OCI-LY3 (cell line): ENCODE measurements at regions not wholly inside any gene's neighbourhood (a gene's known extent, or its start where the extent isn't known, plus 50 kb on each side); places are given as distances from the start of the nearest gene placed in this dataset.

ENCODE experiments used
- H2AFZ ChIP-seq: fragments of 200-600, 300-600 bp; shearing (Covaris generic); 2 replicates; pipeline ENCODE4 v1.6.0; 2014; ENCODE audit warnings: antibody characterized with exemption, low read depth, low read length
- H3K27ac ChIP-seq: fragments of 200-600, 300-600 bp; sonication (generic); 2 replicates; pipeline ENCODE4 v1.5.1; 2014; ENCODE audit warnings: mild to moderate bottlenecking, low read length, moderate library complexity, mixed read lengths
- H3K27me3 ChIP-seq: fragments of 200-600, 300-600 bp; sonication (generic); 2 replicates; pipeline ENCODE4 v1.6.1; 2014; ENCODE audit warnings: low read depth, low read length, mixed read lengths
- H3K36me3 ChIP-seq: fragments of 200-600, 300-600 bp; sonication (generic); replicated peaks from 2 replicates; pipeline ENCODE3; 2014; ENCODE audit warnings: low read depth, low read length, mixed read lengths
- H3K4me1 ChIP-seq: fragments of 300-600, 200-600 bp; sonication (generic); 2 replicates; pipeline ENCODE4 v1.6.1; 2014; ENCODE audit warnings: low read length, mixed read lengths
- H3K4me2 ChIP-seq: fragments of 200-600, 300-600 bp; sonication (generic); 2 replicates; pipeline ENCODE4 v1.6.1; 2014; ENCODE audit warnings: low read length, mixed read lengths
- H3K4me3 ChIP-seq: fragments of 300-600, 200-600 bp; sonication (generic); 2 replicates; pipeline ENCODE4 v1.5.1; 2014; ENCODE audit warnings: antibody characterized with exemption, mild to moderate bottlenecking, low read length, moderate library complexity
- H3K79me2 ChIP-seq: fragments of 300-600, 200-600 bp; shearing (Covaris generic); 2 replicates; pipeline ENCODE4 v1.6.1; 2014; ENCODE audit warnings: mild to moderate bottlenecking, low read length, mixed read lengths
- H3K9ac ChIP-seq: fragments of 300-600, 200-600 bp; shearing (Covaris generic); 2 replicates; pipeline ENCODE4 v1.6.0; 2014; ENCODE audit warnings: mild to moderate bottlenecking, low read length, moderate library complexity
- H3K9me3 ChIP-seq: fragments of 200-600, 300-600 bp; shearing (Covaris generic); 2 replicates; pipeline ENCODE4 v1.6.1; 2014; ENCODE audit warnings: low read length, mixed read lengths; ENCODE audit not compliant: insufficient read depth
- H4K20me1 ChIP-seq: fragments of 200-600, 300-600 bp; sonication (generic); 2 replicates; pipeline ENCODE4 v1.6.1; 2016; ENCODE audit warnings: low read length, mixed read lengths; ENCODE audit not compliant: insufficient read depth
- EZH2phosphoT487 ChIP-seq: fragments of 200-600 bp; shearing (Covaris generic); IDR thresholded peaks from 2 replicates; pipeline ENCODE4 v1.6.1; 2018; ENCODE audit warnings: antibody characterized with exemption, mixed run types, low read depth
- TF ChIP-seq, protein P1 (sequence below): fragments of 200-600, 300-600 bp; sonication (generic); IDR thresholded peaks from 2 replicates; pipeline ENCODE4 v1.5.1; 2014; ENCODE audit warnings: antibody characterized with exemption, low read length, low read depth

DNA sequence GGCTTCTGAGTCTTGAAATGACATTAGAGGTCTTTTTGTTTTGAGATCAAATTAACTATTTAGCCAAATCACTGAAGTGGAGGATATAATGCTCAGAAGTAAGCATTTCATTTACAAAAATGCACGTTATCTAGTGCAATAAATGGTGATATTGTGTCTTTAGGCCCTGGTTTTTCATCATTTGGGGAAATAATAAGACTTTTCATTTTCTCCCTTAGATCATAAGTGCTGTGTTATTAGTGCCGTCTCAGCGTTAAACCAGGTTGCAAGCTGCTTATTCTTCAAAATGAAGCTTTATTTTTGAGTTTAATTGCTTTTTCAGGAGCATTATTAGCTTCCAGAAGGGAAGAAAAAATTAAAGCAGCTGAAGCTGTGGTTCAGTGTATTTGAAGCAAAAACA lies 1416.8 kb upstream of the GOT2 start:
- Histone ChIP-seq H4K20me1 (no peaks in the 10 kb centered on the region), H3K4me1 (no peaks in the 10 kb centered on the region), H3K36me3 (no peaks in the 10 kb centered on the region), H3K27me3 (no peaks in the 10 kb centered on the region), H3K4me2 (no peak overlapping the region), H3K27ac (no peak overlapping the region), H3K9ac (no peak overlapping the region), H3K79me2 (no peaks in the 10 kb centered on the region), H2AFZ (no peak overlapping the region), H3K4me3 (no peak overlapping the region), H3K9me3 (no peaks in the 10 kb centered on the region)
- TF ChIP-seq, protein P1, sequence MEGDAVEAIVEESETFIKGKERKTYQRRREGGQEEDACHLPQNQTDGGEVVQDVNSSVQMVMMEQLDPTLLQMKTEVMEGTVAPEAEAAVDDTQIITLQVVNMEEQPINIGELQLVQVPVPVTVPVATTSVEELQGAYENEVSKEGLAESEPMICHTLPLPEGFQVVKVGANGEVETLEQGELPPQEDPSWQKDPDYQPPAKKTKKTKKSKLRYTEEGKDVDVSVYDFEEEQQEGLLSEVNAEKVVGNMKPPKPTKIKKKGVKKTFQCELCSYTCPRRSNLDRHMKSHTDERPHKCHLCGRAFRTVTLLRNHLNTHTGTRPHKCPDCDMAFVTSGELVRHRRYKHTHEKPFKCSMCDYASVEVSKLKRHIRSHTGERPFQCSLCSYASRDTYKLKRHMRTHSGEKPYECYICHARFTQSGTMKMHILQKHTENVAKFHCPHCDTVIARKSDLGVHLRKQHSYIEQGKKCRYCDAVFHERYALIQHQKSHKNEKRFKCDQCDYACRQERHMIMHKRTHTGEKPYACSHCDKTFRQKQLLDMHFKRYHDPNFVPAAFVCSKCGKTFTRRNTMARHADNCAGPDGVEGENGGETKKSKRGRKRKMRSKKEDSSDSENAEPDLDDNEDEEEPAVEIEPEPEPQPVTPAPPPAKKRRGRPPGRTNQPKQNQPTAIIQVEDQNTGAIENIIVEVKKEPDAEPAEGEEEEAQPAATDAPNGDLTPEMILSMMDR: no peak
- TF ChIP-seq EZH2phosphoT487: no peak

DNA sequence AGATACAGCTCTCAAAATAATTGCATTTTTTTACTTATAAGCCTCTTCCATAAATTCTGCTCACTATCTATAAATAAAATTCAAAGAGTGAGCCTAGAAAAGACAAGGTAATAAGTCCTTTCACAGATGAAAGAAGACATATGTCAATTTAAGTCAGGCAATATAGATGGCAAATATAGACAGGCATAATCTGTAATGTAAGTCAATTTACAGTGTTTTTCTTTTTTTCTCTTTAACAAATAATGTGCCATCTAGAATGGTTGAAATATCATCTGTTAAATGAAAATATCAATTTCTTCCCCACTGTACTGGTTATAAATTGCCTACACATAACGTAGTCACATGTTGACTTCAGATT lies 1409.2 kb upstream of the GOT2 start:
- no peak for TF ChIP-seq EZH2phosphoT487
- TF ChIP-seq, protein P1: no peak
- Histone ChIP-seq H4K20me1 (no peaks in the 10 kb centered on the region), H3K27ac (no peak overlapping the region), H3K4me3 (no peak overlapping the region), H3K4me2 (no peak overlapping the region), H3K9ac (no peak overlapping the region), H3K36me3 (no peaks in the 10 kb centered on the region), H3K79me2 (no peaks in the 10 kb centered on the region), H2AFZ (no peak overlapping the region), H3K9me3 (no peaks in the 10 kb centered on the region), H3K4me1 (no peaks in the 10 kb centered on the region), H3K27me3 (no peaks in the 10 kb centered on the region)

GRCh38 chr16:60142619-60143347 lies 1408.7 kb upstream of the GOT2 start:
- no peak for TF ChIP-seq EZH2phosphoT487
- TF ChIP-seq, protein P1: no peak
- Histone ChIP-seq H3K9me3 (no peaks in the 10 kb centered on the region), H3K79me2 (no peaks in the 10 kb centered on the region), H3K27me3 (no peaks in the 10 kb centered on the region), H3K9ac (no peak overlapping the region), H4K20me1 (no peaks in the 10 kb centered on the region), H3K4me2 (no peak overlapping the region), H3K4me3 (no peak overlapping the region), H2AFZ (no peak overlapping the region), H3K4me1 (no peaks in the 10 kb centered on the region), H3K27ac (no peak overlapping the region), H3K36me3 (no peaks in the 10 kb centered on the region)

- TF ChIP-seq, protein P1: no peak
- TF ChIP-seq EZH2phosphoT487: no peak
- H3K9me3 ChIP-seq: no peaks in the 10 kb centered on the region
- H3K4me2 ChIP-seq: no peak overlapping the region
- H3K79me2 ChIP-seq: no peaks in the 10 kb centered on the region
- no peaks in the 10 kb centered on the region for H3K4me1 ChIP-seq
- H3K4me3 ChIP-seq: no peak overlapping the region
- H3K36me3 ChIP-seq: no peaks in the 10 kb centered on the region
- no peaks in the 10 kb centered on the region for H4K20me1 ChIP-seq
- H3K27ac ChIP-seq: no peak overlapping the region
- no peak overlapping the region for H2AFZ ChIP-seq
- H3K9ac ChIP-seq: no peak overlapping the region
- H3K27me3 ChIP-seq: no peaks in the 10 kb centered on the region
These were observed 1403.8 kb upstream of the GOT2 start for GRCh38 chr16:60137891-60138290.
